HG02759 (cell line): ENCODE measurements at regions not wholly inside any gene's neighbourhood (a gene's known extent, or its start where the extent isn't known, plus 50 kb on each side); places are given as distances from the start of the nearest gene placed in this dataset.
"Not testable (repeated sequence)": the region's sequence is repeated elsewhere in the genome, so short reads cannot be mapped to it uniquely, and the experiment has no call there.

Experiments used
- ATAC-seq: cut with Tn5 transposase; IDR thresholded peaks from one replicate; pipeline ENCODE4 v1.9.1; 2021; ENCODE audit warnings: mild to moderate bottlenecking, moderate library complexity; ENCODE audit not compliant: unreplicated experiment

- no peak for ATAC-seq
These were observed 469.5 kb upstream of the ZMIZ1 start for GRCh38 chr10:78599122-78599853.

GRCh38 chr10:78600121-78600665 lies 468.6 kb upstream of the ZMIZ1 start:
- ATAC-seq, result no peak

- no peak for ATAC-seq
These were observed 468.0 kb upstream of the ZMIZ1 start for GRCh38 chr10:78600740-78601139.

- no peak for ATAC-seq
These were observed 466.4 kb upstream of the ZMIZ1 start for GRCh38 chr10:78602201-78602932.

GRCh38 chr10:78604286-78604685 lies 464.5 kb upstream of the ZMIZ1 start:
- ATAC-seq, result no peak

GRCh38 chr10:78604721-78605120 lies 464.0 kb upstream of the ZMIZ1 start:
- ATAC-seq, result no peak

- no peak for ATAC-seq
These were observed 462.9 kb upstream of the ZMIZ1 start for GRCh38 chr10:78605800-78606350.

GRCh38 chr10:78606766-78607165 lies 462.0 kb upstream of the ZMIZ1 start:
- not testable (repeated sequence) for ATAC-seq

- no peak for ATAC-seq
These were observed 458.8 kb upstream of the ZMIZ1 start for GRCh38 chr10:78609976-78610375.

- ATAC-seq, result no peak
These were observed 455.6 kb upstream of the ZMIZ1 start for GRCh38 chr10:78613132-78613531.

GRCh38 chr10:78614267-78614666 lies 454.5 kb upstream of the ZMIZ1 start:
- no peak for ATAC-seq

GRCh38 chr10:78614744-78615143 lies 454.0 kb upstream of the ZMIZ1 start:
- ATAC-seq, result no peak

- no peak for ATAC-seq
These were observed 452.6 kb upstream of the ZMIZ1 start for GRCh38 chr10:78616125-78616695.

GRCh38 chr10:78617115-78617514 lies 451.7 kb upstream of the ZMIZ1 start:
- ATAC-seq, result no peak

GRCh38 chr10:78617631-78618030 lies 451.1 kb upstream of the ZMIZ1 start:
- ATAC-seq, result no peak

GRCh38 chr10:78618050-78618449 lies 450.7 kb upstream of the ZMIZ1 start:
- ATAC-seq, result no peak

GRCh38 chr10:78619115-78619851 lies 449.5 kb upstream of the ZMIZ1 start:
- ATAC-seq, result no peak

- no peak for ATAC-seq
These were observed 448.9 kb upstream of the ZMIZ1 start for GRCh38 chr10:78619896-78620295.

- ATAC-seq, result no peak
These were observed 447.6 kb upstream of the ZMIZ1 start for GRCh38 chr10:78620985-78621799.
